ENCODE measurements at regions not wholly inside any gene's neighbourhood (a gene's known extent, or its start where the extent isn't known, plus 50 kb on each side); places are given as distances from the start of the nearest gene placed in this dataset.

DNA sequence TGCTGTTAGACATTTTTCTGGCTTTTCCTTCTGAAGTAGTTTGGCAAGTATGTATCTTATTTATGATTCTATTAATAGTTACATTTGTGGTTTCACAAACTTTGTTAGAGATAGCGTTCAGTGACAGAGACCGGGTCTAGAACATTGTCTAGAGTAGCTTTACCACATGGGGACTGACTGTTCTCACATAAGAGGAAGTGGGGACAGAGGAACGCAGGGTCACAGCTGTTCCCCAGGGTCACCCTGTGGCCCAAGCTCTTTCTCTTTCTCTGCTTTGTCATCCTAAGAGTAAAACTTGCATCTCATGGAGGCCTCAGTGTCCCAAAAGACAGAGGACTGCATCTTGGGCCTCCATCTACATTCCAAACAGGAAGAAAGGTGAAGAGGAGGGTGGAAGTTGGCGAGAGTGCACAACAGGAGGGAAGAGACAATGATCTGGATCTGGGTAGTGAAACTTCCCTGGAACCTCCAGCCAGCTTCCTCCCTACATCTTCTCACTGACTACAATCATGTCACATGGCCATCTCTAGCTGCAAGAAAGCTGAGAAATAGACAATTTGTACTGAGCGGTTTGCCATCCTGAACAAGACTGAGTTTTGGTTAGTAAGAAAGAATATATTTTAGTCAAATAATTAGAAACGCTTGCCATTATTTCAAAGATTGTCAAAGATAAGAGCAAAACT is 645.8 kb upstream of the ARID1B start:
- TF ChIP-seq, protein P1, sequence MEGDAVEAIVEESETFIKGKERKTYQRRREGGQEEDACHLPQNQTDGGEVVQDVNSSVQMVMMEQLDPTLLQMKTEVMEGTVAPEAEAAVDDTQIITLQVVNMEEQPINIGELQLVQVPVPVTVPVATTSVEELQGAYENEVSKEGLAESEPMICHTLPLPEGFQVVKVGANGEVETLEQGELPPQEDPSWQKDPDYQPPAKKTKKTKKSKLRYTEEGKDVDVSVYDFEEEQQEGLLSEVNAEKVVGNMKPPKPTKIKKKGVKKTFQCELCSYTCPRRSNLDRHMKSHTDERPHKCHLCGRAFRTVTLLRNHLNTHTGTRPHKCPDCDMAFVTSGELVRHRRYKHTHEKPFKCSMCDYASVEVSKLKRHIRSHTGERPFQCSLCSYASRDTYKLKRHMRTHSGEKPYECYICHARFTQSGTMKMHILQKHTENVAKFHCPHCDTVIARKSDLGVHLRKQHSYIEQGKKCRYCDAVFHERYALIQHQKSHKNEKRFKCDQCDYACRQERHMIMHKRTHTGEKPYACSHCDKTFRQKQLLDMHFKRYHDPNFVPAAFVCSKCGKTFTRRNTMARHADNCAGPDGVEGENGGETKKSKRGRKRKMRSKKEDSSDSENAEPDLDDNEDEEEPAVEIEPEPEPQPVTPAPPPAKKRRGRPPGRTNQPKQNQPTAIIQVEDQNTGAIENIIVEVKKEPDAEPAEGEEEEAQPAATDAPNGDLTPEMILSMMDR (IDR thresholded peaks at IDR 0.05 in 2 of 3, conservative IDR thresholded peaks at IDR 0.05 in 1 of 3; ENCODE audit: borderline replicate concordance in 1 of 3, insufficient read depth in 1 of 3, low read depth in 2 of 3, low read length in 2 of 3), result no peak
- TF ChIP-seq POLR2A (IDR thresholded peaks at IDR 0.05; ENCODE audit: borderline replicate concordance, extremely low read depth, insufficient read depth, insufficient read length), result no peak
- no peak for TF ChIP-seq SIN3A (IDR thresholded peaks at IDR 0.05; ENCODE audit: low read depth)
- no peak for TF ChIP-seq TCF7L2 (IDR thresholded peaks at IDR 0.05; ENCODE audit: borderline replicate concordance, extremely low read depth, insufficient read depth, insufficient read length)
- no peak for TF ChIP-seq EZH2 (IDR thresholded peaks at IDR 0.05)
- no peak for TF ChIP-seq CEBPB (IDR thresholded peaks at IDR 0.05; ENCODE audit: low read depth)
- no peak for TF ChIP-seq YY1 (IDR thresholded peaks at IDR 0.05; ENCODE audit: extremely low read depth, insufficient replicate concordance, low read depth, low read length)
- TF ChIP-seq POLR2AphosphoS5 (IDR thresholded peaks at IDR 0.05; ENCODE audit: low read depth, low read length), result no peak
